RWPE2 (cell line): ENCODE measurements at regions not wholly inside any gene's neighbourhood (a gene's known extent, or its start where the extent isn't known, plus 50 kb on each side); places are given as distances from the start of the nearest gene placed in this dataset.

ENCODE experiments used
- ATAC-seq: fragments of 200-7000 bp; cut with Tn5 transposase; 3 replicates; pipeline ENCODE4 v1.9.1; 2021; ENCODE audit warnings: low read depth
- DNase-seq: peaks from one replicate; pipeline ENCODE4 v3.0.0-alpha.2; 2020; ENCODE audit warnings: low spot score
- H3K27ac ChIP-seq: fragments of 450-650 bp; 2 replicates; pipeline ENCODE4 v1.5.1; 2017; ENCODE audit warnings: mild to moderate bottlenecking; ENCODE audit not compliant: poor library complexity, severe bottlenecking
- H3K27me3 ChIP-seq: fragments of 250-450 bp; sonication (Bioruptor Pico); 2 replicates; pipeline ENCODE4 v1.5.1; 2021; ENCODE audit warnings: mild to moderate bottlenecking, moderate library complexity; ENCODE audit not compliant: insufficient read depth, poor library complexity, severe bottlenecking
- H3K36me3 ChIP-seq: fragments of 250-450 bp; sonication (Bioruptor Pico); 2 replicates; pipeline ENCODE4 v1.5.1; 2020; ENCODE audit warnings: low read depth, mild to moderate bottlenecking, moderate library complexity
- H3K4me1 ChIP-seq: fragments of 250-450 bp; sonication (Bioruptor Pico); 2 replicates; pipeline ENCODE4 v1.5.1; 2021; ENCODE audit warnings: mild to moderate bottlenecking, moderate library complexity; ENCODE audit not compliant: insufficient read depth, poor library complexity, severe bottlenecking
- H3K4me3 ChIP-seq: fragments of 250-450 bp; sonication (Bioruptor Pico); 2 replicates; pipeline ENCODE4 v1.5.1; 2021; ENCODE audit warnings: mild to moderate bottlenecking, moderate library complexity; ENCODE audit not compliant: severe bottlenecking
- H3K9me3 ChIP-seq: fragments of 250-450 bp; sonication (Bioruptor Pico); 2 replicates; pipeline ENCODE4 v1.5.1; 2021; ENCODE audit warnings: mild to moderate bottlenecking, moderate library complexity; ENCODE audit not compliant: severe bottlenecking
- TF ChIP-seq, protein P1 (sequence below): fragments of 450-650 bp; IDR thresholded peaks from one replicate; pipeline ENCODE4 v1.5.1; 2017; ENCODE audit warnings: mild to moderate bottlenecking, moderate library complexity; ENCODE audit not compliant: poor library complexity, severe bottlenecking

DNA sequence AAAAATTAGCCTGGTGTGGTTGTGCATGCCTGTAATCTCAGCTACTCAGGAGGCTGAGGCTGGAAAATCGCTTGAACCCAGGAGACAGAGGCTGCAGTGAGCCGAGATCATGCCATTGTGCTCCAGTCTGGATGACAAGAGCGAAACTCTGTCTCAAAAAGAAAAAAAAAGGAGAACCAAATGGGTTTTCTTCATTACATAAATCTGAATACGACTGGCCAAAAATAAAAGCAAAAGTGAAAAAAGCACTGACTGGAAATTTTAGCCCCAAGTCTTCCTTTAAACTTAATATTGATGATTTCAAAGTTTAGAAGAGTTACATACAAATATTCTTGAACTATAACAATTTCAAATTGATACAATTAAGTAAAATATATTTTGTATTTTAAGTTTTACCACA lies 249.5 kb upstream of the STARD13 start:
- Histone ChIP-seq H3K4me1 (no peaks in the 10 kb centered on the region), H3K27me3 (no peaks in the 10 kb centered on the region), H3K36me3 (no peaks in the 10 kb centered on the region), H3K27ac (no peak overlapping the region), H3K9me3 (no peaks in the 10 kb centered on the region), H3K4me3 (no peak overlapping the region)
- ATAC-seq: no peak
- no peak for DNase-seq
- TF ChIP-seq, protein P1, sequence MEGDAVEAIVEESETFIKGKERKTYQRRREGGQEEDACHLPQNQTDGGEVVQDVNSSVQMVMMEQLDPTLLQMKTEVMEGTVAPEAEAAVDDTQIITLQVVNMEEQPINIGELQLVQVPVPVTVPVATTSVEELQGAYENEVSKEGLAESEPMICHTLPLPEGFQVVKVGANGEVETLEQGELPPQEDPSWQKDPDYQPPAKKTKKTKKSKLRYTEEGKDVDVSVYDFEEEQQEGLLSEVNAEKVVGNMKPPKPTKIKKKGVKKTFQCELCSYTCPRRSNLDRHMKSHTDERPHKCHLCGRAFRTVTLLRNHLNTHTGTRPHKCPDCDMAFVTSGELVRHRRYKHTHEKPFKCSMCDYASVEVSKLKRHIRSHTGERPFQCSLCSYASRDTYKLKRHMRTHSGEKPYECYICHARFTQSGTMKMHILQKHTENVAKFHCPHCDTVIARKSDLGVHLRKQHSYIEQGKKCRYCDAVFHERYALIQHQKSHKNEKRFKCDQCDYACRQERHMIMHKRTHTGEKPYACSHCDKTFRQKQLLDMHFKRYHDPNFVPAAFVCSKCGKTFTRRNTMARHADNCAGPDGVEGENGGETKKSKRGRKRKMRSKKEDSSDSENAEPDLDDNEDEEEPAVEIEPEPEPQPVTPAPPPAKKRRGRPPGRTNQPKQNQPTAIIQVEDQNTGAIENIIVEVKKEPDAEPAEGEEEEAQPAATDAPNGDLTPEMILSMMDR: no peak

DNA sequence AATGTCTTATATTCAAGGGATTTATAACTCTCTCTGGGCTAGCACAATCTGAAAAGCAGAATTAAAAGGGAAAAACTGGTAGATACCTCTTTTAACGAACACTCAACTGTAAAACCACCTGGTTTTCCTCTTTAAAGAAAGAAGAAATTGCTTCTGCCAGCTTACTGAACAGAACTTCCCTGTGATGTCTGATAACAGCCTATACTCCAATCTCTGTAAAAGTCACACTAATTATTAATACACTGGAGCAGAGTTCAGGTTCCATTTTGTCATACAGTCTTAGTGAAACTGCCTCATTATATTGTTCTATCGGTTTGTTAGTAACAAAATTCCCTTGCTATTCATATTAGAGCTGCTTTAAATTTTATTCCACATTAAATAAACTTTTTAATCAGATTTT lies 251.0 kb upstream of the STARD13 start:
- TF ChIP-seq, protein P1: no peak
- H3K4me1 ChIP-seq: no peaks in the 10 kb centered on the region
- no peak overlapping the region for H3K27ac ChIP-seq
- DNase-seq: no peak
- H3K9me3 ChIP-seq: no peaks in the 10 kb centered on the region
- no peak for ATAC-seq
- no peaks in the 10 kb centered on the region for H3K27me3 ChIP-seq
- no peak overlapping the region for H3K4me3 ChIP-seq
- H3K36me3 ChIP-seq: no peaks in the 10 kb centered on the region

DNA sequence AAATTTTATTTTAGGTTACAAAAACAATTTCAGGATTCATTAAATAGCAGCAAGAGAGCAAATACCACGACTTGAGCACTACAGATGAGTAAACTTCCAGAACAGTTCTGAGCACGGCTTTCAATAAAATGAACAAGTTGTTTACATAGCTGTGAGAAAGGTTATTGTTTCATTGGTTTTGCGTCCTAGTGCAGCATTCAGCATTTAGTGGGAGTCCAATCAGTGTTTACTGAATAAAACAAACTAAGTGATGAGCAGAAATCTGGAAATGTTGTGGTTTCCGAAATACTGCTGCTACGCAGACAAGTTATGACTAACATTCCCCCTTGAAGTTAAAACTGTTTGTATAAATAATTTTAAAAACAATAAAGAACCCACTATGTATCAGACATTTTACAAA lies 251.5 kb upstream of the STARD13 start:
- Histone ChIP-seq H3K27me3 (no peaks in the 10 kb centered on the region), H3K36me3 (no peaks in the 10 kb centered on the region), H3K27ac (no peak overlapping the region), H3K4me1 (no peaks in the 10 kb centered on the region), H3K9me3 (no peaks in the 10 kb centered on the region), H3K4me3 (no peak overlapping the region)
- TF ChIP-seq, protein P1: no peak
- DNase-seq: no peak
- no peak for ATAC-seq

DNA sequence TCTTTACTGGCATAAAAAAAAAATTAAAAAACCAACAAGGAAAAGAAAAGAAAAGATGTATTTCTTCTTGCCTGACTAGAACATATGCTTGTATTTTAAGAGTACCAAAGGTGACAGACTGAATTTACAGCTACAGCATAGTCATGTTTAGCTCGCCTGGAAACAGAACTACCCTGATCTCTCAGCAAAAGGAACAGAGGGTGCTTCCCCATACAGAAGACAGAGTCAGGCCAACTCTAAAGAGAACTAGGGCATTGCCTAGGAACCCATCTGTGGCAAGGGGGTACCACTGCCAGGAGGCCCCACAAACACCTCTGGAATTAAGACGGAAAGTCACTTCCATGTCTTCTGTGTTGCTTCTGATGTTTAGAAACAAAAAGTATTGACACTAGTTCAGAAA lies 252.1 kb upstream of the STARD13 start:
- Histone ChIP-seq H3K27me3 (no peaks in the 10 kb centered on the region), H3K4me1 (no peaks in the 10 kb centered on the region), H3K27ac (no peak overlapping the region), H3K4me3 (no peak overlapping the region), H3K36me3 (no peaks in the 10 kb centered on the region), H3K9me3 (no peaks in the 10 kb centered on the region)
- DNase-seq: no peak
- TF ChIP-seq, protein P1: no peak
- ATAC-seq: no peak

DNA sequence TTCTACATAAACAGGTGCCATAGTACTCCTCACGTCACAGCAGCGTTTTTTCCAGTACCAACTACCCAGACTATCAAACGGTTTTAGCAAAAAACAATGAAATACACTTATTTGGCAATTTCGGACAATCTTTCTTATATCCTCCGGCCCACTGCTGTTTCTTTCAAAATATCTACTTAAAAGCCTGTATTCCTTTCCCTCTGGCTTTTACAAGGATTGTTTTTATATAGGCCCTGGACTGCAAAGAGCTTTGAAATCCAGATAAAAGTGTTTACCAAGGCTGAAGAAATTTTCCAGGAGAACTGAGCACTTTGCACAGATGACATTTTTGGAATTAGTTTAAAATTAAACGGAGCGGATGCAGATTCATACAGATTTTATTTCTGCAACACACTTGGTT lies 255.9 kb upstream of the STARD13 start:
- TF ChIP-seq, protein P1: no peak
- ATAC-seq (no peak), DNase-seq (no peak)
- Histone ChIP-seq H3K36me3 (no peaks in the 10 kb centered on the region), H3K27me3 (no peaks in the 10 kb centered on the region), H3K9me3 (no peaks in the 10 kb centered on the region), H3K4me1 (peaks cover 13% of the 10 kb centered on the region), H3K27ac (peak overlapping the region; percentile 95), H3K4me3 (no peak overlapping the region)
